Ascending aorta (tissue), 2 donors: ENCODE measurements at regions not wholly inside any gene's neighbourhood (a gene's known extent, or its start where the extent isn't known, plus 50 kb on each side); places are given as distances from the start of the nearest gene placed in this dataset.
"Not testable (repeated sequence)": the region's sequence is repeated elsewhere in the genome, so short reads cannot be mapped to it uniquely, and the experiment has no call there.

Source experiments
- DNase-seq, 2 donors: peaks; one replicate each; pipeline ENCODE4 v3.0.0-alpha.2; 2019; ENCODE audit warnings: low spot score in 2 of 2
- H3K27ac ChIP-seq, 2 donors: fragments of 200-600 bp; sonication (generic); one replicate each; pipeline ENCODE4 v1.5.1; 2016 to 2017; ENCODE audit warnings: mild to moderate bottlenecking in 1 of 2
- H3K27me3 ChIP-seq: fragments of 200-600 bp; sonication (generic); one replicate; pipeline ENCODE4 v1.5.1; 2017
- H3K36me3 ChIP-seq, 2 donors: fragments of 200-600 bp; sonication (generic); one replicate each; pipeline ENCODE4 v1.5.1; 2016
- H3K4me1 ChIP-seq, 2 donors: fragments of 200-600 bp; sonication (generic); one replicate each; pipeline ENCODE4 v1.5.1; 2016 to 2017; ENCODE audit warnings: mild to moderate bottlenecking in 1 of 2
- H3K4me3 ChIP-seq, 2 donors: fragments of 200-600 bp; sonication (generic); one replicate each; pipeline ENCODE4 v1.5.1; 2016 to 2017; ENCODE audit warnings: mild to moderate bottlenecking in 1 of 2
- H3K9me3 ChIP-seq, 2 donors: fragments of 200-600 bp; sonication (generic); one replicate each; pipeline ENCODE4 v1.5.1; 2016
- intact Hi-C: fragments of 100-400 bp; cut with DNase I; formaldehyde crosslinking; loops from one replicate; pipeline ENCODE4 v1.15.1; 2023
- TF ChIP-seq, protein P1 (sequence below), 3 experiments: fragments of 200-600 bp in 2 of 3; fragments of 450-650 bp in 1 of 3; sonication (generic) in 2 of 3; IDR thresholded peaks; one replicate each; pipeline ENCODE4 v1.5.1; 2016 to 2019; ENCODE audit warnings: antibody characterized with exemption in 3 of 3, mild to moderate bottlenecking in 1 of 3, moderate library complexity in 1 of 3

DNA sequence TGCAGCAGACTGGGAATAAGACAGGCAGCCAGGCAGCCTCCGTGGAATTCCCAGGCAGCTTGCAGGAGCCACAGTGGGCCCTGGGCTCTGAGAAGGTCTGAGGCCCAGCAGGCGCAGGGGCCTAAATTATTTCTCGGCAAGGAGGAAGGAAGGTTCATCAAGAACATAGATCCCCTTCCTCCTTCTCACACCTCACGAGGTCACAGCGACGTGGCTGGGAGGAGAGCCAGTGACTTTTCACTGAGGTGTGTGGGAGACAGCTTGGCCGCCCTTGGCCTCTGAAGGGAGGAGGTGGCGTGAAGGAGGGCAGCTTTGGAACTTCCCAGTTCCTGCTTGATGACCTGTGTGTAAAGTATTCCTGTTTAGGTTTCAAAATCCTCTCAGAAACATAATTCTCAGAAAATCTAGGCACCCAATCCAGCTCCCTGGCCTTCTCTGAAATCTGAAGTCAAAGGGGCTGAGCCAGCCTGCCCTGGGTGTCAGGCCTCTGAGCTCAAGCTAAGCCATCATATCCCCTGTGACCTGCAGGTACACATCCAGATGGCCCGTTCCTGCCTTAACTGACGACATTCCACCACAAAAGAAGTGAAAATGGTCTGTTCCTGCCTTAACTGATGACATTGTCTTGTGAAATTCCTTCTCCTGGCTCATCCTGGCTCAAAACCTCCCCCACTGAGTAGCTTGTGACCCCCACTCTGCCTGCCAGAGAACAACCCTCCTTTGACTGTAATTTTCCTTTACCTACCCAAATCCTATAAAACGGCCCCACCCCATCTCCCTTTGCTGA lies 161.0 kb downstream of the ADRA2C start:
- H3K27me3 ChIP-seq, H3K4me1 ChIP-seq, H3K4me3 ChIP-seq, H3K9me3 ChIP-seq, intact Hi-C loops, H3K27ac ChIP-seq, DNase-seq, H3K36me3 ChIP-seq: not testable (repeated sequence)

GRCh38 chr4:3929431-3929830 lies 163.2 kb downstream of the ADRA2C start:
- H3K36me3 ChIP-seq, H3K9me3 ChIP-seq, H3K4me3 ChIP-seq, H3K27ac ChIP-seq, H3K27me3 ChIP-seq, DNase-seq, intact Hi-C loops, H3K4me1 ChIP-seq: not testable (repeated sequence)

DNA sequence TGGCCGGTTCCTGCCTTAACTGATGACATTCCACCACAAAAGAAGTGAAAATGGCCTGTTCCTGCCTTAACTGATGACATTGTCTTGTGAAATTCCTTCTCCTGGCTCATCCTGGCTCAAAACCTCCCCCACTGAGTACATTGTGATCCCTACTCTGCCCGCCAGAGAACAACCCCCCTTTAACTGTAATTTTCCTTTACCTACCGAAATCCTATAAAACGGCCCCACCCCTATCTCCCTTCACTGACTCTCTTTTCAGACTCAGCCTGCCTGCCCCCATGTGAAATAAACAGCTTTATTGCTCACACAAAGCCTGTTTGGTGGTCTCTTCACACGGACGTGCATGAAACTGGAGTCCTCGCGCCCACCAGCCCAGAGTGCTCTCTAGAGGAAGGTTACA lies 166.5 kb downstream of the ADRA2C start:
- DNase-seq, H3K4me3 ChIP-seq, H3K27ac ChIP-seq, intact Hi-C loops, H3K27me3 ChIP-seq, H3K36me3 ChIP-seq, H3K4me1 ChIP-seq, H3K9me3 ChIP-seq: not testable (repeated sequence)

DNA sequence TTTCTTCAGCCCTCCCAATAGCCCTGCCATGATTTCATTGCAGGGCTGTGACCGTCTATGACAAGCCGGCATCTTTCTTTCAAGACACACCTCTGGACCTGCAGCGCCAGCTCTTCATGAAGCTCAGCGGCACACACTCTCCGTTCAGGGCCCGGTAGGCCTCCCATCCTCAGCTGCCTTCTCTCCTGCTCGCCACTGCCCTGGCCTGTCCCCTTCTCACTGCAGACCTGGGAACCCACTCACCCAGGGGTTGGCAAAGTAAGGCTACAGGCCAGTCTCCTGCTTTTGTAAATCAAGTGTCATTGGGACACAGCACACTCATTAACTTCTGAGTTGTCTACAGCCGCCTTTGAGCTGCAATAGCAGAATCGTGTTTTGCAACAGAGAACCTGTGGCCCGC lies 169.2 kb downstream of the ADRA2C start:
- DNase-seq, H3K36me3 ChIP-seq, H3K27ac ChIP-seq, H3K4me1 ChIP-seq, H3K27me3 ChIP-seq, H3K4me3 ChIP-seq, intact Hi-C loops, H3K9me3 ChIP-seq: not testable (repeated sequence)

DNA sequence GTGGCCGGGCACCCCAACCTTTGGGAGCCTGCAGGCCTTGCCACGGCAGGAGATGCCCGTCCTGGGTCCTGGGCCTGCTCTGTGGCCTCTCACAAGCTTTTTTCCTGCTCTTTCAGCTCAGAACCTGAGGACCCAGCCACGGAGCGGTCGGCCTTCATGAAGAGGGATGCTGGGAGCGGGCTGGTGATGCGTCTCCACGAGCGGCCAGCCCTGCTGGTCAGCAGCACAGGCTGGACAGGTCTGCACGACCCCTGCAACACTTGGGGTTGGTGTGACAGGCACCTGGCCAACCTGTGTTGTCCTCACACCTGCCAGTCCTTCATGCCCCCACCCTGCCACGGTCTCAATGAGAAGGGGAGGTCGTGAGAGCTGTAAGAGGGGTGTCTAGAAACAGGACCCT lies 170.0 kb downstream of the ADRA2C start:
- TF ChIP-seq, protein P1, sequence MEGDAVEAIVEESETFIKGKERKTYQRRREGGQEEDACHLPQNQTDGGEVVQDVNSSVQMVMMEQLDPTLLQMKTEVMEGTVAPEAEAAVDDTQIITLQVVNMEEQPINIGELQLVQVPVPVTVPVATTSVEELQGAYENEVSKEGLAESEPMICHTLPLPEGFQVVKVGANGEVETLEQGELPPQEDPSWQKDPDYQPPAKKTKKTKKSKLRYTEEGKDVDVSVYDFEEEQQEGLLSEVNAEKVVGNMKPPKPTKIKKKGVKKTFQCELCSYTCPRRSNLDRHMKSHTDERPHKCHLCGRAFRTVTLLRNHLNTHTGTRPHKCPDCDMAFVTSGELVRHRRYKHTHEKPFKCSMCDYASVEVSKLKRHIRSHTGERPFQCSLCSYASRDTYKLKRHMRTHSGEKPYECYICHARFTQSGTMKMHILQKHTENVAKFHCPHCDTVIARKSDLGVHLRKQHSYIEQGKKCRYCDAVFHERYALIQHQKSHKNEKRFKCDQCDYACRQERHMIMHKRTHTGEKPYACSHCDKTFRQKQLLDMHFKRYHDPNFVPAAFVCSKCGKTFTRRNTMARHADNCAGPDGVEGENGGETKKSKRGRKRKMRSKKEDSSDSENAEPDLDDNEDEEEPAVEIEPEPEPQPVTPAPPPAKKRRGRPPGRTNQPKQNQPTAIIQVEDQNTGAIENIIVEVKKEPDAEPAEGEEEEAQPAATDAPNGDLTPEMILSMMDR (IDR thresholded peaks at IDR 0.05) = no peak
- DNase-seq = no peak
- Histone ChIP-seq H3K4me1 (no peaks in the 10 kb centered on the region), H3K27me3 (no peaks in the 10 kb centered on the region), H3K36me3 (no peaks in the 10 kb centered on the region), H3K4me3 (no peak overlapping the region), H3K27ac (no peak overlapping the region), H3K9me3 (no peaks in the 10 kb centered on the region)
- intact Hi-C loops = no loop called here

- H3K27me3 ChIP-seq, H3K36me3 ChIP-seq, DNase-seq, H3K9me3 ChIP-seq, H3K4me1 ChIP-seq, H3K4me3 ChIP-seq, H3K27ac ChIP-seq, intact Hi-C loops: not testable (repeated sequence)
Observed at GRCh38 chr4:3937849-3938562, 171.8 kb downstream of the ADRA2C start.

GRCh38 chr4:3938676-3939075 lies 172.5 kb downstream of the ADRA2C start:
- H3K4me1 ChIP-seq, H3K36me3 ChIP-seq, DNase-seq, H3K9me3 ChIP-seq, H3K4me3 ChIP-seq, intact Hi-C loops, H3K27ac ChIP-seq, H3K27me3 ChIP-seq: not testable (repeated sequence)

DNA sequence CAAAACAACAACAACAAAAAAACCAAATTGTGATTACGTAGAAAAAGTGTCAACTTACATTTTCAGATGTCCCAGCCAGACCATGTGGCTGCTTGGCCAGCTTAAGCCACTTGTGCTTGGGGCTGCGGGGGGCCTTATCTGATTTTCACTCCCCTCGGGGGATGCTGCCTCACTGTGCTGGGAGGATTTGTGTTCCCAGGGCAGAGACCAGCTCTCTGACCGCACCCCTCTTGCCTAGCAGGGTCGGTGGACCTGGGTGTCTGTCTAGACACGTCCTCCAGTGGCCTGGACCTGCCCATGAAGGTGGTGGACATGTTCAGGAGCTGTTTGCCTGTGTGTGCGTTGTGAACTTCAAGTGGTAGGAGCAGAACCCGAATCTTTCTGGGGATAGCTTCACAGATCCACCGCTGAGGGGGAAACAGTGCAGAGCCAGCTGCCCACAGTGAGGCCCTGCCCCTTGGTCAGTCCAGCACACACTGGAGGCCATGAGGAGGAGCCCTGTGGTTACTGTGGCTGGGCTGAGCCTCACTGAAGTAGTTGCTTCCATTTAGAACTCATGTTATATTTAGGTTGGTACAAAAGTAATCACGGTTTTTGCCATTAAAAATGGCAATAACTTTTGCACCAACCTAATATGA lies 173.9 kb downstream of the ADRA2C start:
- H3K9me3 ChIP-seq, DNase-seq, H3K27ac ChIP-seq, intact Hi-C loops, H3K4me1 ChIP-seq, H3K36me3 ChIP-seq, H3K4me3 ChIP-seq, H3K27me3 ChIP-seq: not testable (repeated sequence)

DNA sequence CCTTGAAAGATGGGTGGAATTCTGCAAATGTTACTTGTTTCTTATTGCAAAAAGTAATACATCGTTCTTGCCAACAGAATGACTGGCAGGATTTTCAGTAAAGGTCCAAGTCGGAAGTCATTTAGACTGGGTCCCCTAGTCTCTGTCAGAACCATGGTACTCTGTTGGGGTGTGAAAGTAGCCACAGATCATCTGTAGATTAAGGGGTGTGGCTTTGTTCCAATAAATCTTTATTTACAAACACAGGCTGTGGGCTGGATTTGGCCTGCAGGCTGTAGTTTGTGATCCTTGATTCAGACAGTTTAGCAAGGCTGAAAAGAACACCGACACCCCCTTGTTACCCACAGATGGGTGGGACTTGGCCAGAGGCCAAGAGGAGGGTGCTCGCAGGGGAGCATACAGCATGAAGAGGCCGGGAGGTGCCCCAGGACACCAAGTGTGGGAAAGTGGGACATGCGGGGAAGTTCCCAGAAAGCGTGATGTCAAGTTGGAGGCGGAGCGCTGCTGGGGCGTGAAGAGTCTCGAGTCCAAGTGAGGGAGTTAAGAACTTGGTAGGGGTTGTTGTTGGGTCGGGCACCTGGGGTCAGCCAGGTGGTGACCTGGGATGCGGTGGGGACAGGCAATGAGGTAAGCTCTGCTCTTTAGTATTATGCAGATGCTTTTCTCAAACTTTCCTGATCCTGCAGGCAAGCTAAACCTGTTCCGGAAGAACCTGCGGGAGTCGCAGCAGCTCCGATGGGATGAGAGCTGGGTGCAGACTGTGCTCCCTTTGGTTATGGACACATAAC lies 175.7 kb downstream of the ADRA2C start:
- H3K27me3 ChIP-seq, intact Hi-C loops, DNase-seq, H3K4me3 ChIP-seq, H3K4me1 ChIP-seq, H3K9me3 ChIP-seq, H3K27ac ChIP-seq, H3K36me3 ChIP-seq: not testable (repeated sequence)
